GM12878 (cell line): ENCODE measurements at regions not wholly inside any gene's neighbourhood (a gene's known extent, or its start where the extent isn't known, plus 50 kb on each side); places are given as distances from the start of the nearest gene placed in this dataset.

Source experiments
- ATAC-seq: fragments of 200-7000 bp; cut with Tn5 transposase; 3 replicates; pipeline ENCODE4 v1.9.1; 2020; ENCODE audit warnings: mild to moderate bottlenecking, moderate library complexity
- BruUV-seq: library from RNA; stranded (reverse); fragments of 400-500 nt; replicated peaks from 2 replicates; lab custom pipeline; 2021; lab: Mats Ljungman, UMichigan
- CTCF ChIA-PET: fragments of 300-600 bp; sonication (Branson Sonifier 250); formaldehyde crosslinking; extraction: SDS; loops from one replicate; lab custom pipeline; 2021; ENCODE audit warnings: inconsistent platforms; lab: Yijun Ruan, JAX
- POLR2A ChIA-PET: fragments of 350-600 bp; formaldehyde crosslinking; extraction: SDS; loops from one replicate; lab custom pipeline; 2021; ENCODE audit warnings: inconsistent platforms; lab: Charles Lee
- RAD21 ChIA-PET: fragments of 300-600 bp; sonication (Branson Sonifier 250); formaldehyde crosslinking; loops from one replicate; lab custom pipeline; 2023; ENCODE audit warnings: antibody characterized with exemption; ENCODE audit not compliant: unreplicated experiment; lab: Charles Lee
- SMC1A ChIA-PET: fragments of 300-600 bp; sonication (Branson Sonifier 250); formaldehyde crosslinking; loops from one replicate; lab custom pipeline; 2023; ENCODE audit not compliant: unreplicated experiment, uncharacterized antibody; lab: Charles Lee
- DNase-seq: peaks from one replicate; pipeline ENCODE4 v3.0.0-alpha.2; 2011; ENCODE audit warnings: low read depth, low spot score
- FAIRE-seq: peaks from 3 replicates; lab custom pipeline; 2011; peaks lifted over from hg19 to GRCh38; lab: Jason Lieb, UNC
- H2AFZ ChIP-seq: 2 replicates; pipeline ENCODE4 v1.6.0; 2011; ENCODE audit warnings: low read depth, low read length, control low read depth; ENCODE audit not compliant: control insufficient read depth
- H3K27ac ChIP-seq: 2 replicates; pipeline ENCODE4 v1.5.1; 2011; ENCODE audit warnings: control low read depth; ENCODE audit not compliant: control insufficient read depth, insufficient read depth
- H3K27me3 ChIP-seq, 2 experiments: replicated peaks in 1 of 2; 2 replicates each; pipeline versions ENCODE4 v1.6.0 to v1.6.1; 2011; ENCODE audit warnings: low read length in 1 of 2; ENCODE audit not compliant: control insufficient read depth in 2 of 2, insufficient read depth in 2 of 2
- H3K36me3 ChIP-seq, 2 experiments: 2 replicates each; pipeline ENCODE4 v1.5.1; 2011; ENCODE audit warnings: low read length in 1 of 2; ENCODE audit not compliant: control insufficient read depth in 2 of 2, insufficient read depth in 2 of 2
- H3K4me1 ChIP-seq: 2 replicates; pipeline ENCODE4 v1.6.1; 2011; ENCODE audit warnings: mild to moderate bottlenecking, low read length, moderate library complexity, mixed read lengths; ENCODE audit not compliant: control insufficient read depth, insufficient read depth
- H3K4me2 ChIP-seq: 2 replicates; pipeline ENCODE4 v1.6.0; 2011; ENCODE audit warnings: control low read depth; ENCODE audit not compliant: control insufficient read depth, insufficient read depth
- H3K4me3 ChIP-seq: fragments of 200-600 bp; sonication (generic); 2 replicates; pipeline ENCODE4 v1.5.1; 2016
- H3K79me2 ChIP-seq: 2 replicates; pipeline ENCODE4 v1.6.0; 2011; ENCODE audit warnings: low read length; ENCODE audit not compliant: control insufficient read depth, insufficient read depth
- H3K9ac ChIP-seq: 2 replicates; pipeline ENCODE4 v1.8.0; 2011; ENCODE audit warnings: low read length, control low read depth, mixed read lengths; ENCODE audit not compliant: control insufficient read depth, insufficient read depth
- H3K9me3 ChIP-seq: replicated peaks from 3 replicates; pipeline ENCODE4 v1.5.1; 2011; ENCODE audit warnings: mild to moderate bottlenecking, low read length; ENCODE audit not compliant: control insufficient read depth, insufficient read depth
- H4K20me1 ChIP-seq: 2 replicates; pipeline ENCODE4 v1.6.0; 2011; ENCODE audit not compliant: control insufficient read depth, insufficient read depth
- CHD2 ChIP-seq: IDR thresholded peaks from 2 replicates; pipeline ENCODE4 v1.6.1; 2011; ENCODE audit warnings: low read depth, low read length, improper control_type of control experiment, borderline replicate concordance
- FOS ChIP-seq: IDR thresholded peaks from 3 replicates; pipeline ENCODE4 v1.6.1; 2011; ENCODE audit warnings: borderline replicate concordance; ENCODE audit not compliant: insufficient read length; ENCODE audit errors: extremely low read depth
- MAX ChIP-seq: IDR thresholded peaks from 2 replicates; pipeline ENCODE4 v1.6.1; 2012; ENCODE audit warnings: low read depth, low read length, improper control_type of control experiment
- MYC ChIP-seq: IDR thresholded peaks from 2 replicates; pipeline ENCODE4 v1.6.1; 2011; ENCODE audit warnings: mild to moderate bottlenecking, low read length, moderate library complexity, inconsistent platforms; ENCODE audit not compliant: insufficient read depth, insufficient replicate concordance, insufficient read length, severe bottlenecking
- NKRF ChIP-seq: fragments of 450-650 bp; conservative IDR thresholded peaks from 2 replicates; pipeline ENCODE4 v1.6.1; 2017; ENCODE audit warnings: mild to moderate bottlenecking, moderate library complexity
- RELA ChIP-seq: fragments of 450-650 bp; IDR thresholded peaks from 2 replicates; pipeline ENCODE4 v1.8.0; 2014; ENCODE audit warnings: borderline replicate concordance; ENCODE audit not compliant: partially characterized antibody
- SIX5 ChIP-seq: IDR thresholded peaks from 2 replicates; pipeline ENCODE4 v1.6.1; 2011; ENCODE audit warnings: mild to moderate bottlenecking, low read depth, low read length, moderate library complexity; ENCODE audit not compliant: severe bottlenecking
- ZBED1 ChIP-seq: IDR thresholded peaks from 2 replicates; pipeline ENCODE4 v1.6.1; 2016; ENCODE audit warnings: borderline replicate concordance
- ZNF687 ChIP-seq: fragments of 450-650 bp; IDR thresholded peaks from 2 replicates; pipeline ENCODE4 v1.6.1; 2017; ENCODE audit warnings: mild to moderate bottlenecking, moderate library complexity
- WGBS: methylation state at CpG from one replicate; pipeline ENCODE4 v1.1.6; 2016; ENCODE audit warnings: low lambda C conversion rate; ENCODE audit not compliant: insufficient replicate concordance, insufficient coverage; ENCODE audit errors: missing lambda C conversion rate; 5-methylcytosine and 5-hydroxymethylcytosine counted together
- in situ Hi-C: fragments of 300-500 bp; cut with MboI; formaldehyde crosslinking; loops from 9 replicates; pipeline ENCODE4 v1.14.3; 2018; ENCODE audit warnings: mixed read lengths
- intact Hi-C: fragments of 100-400 bp; cut with micrococcal nuclease; formaldehyde crosslinking; loops from one replicate; pipeline ENCODE4 v1.14.2; 2022; ENCODE audit not compliant: unreplicated experiment

- Histone ChIP-seq H3K4me1 (no peaks in the 10 kb centered on the region), H3K9me3 (no peaks in the 10 kb centered on the region), H3K4me2 (no peak overlapping the region), H3K79me2 (no peaks in the 10 kb centered on the region), H3K27me3 (no peaks in the 10 kb centered on the region), H2AFZ (no peak overlapping the region), H3K36me3 (no peaks in the 10 kb centered on the region), H3K9ac (no peak overlapping the region), H3K27ac (no peak overlapping the region), H3K4me3 (no peak overlapping the region), H4K20me1 (no peaks in the 10 kb centered on the region)
- 14% methylated on average over 2 of the region's 2 CpGs for WGBS
- in situ Hi-C loops (no loop called here), intact Hi-C loops (no loop called here)
- FAIRE-seq (no peak), ATAC-seq (no peak), DNase-seq (no peak)
- BruUV-seq: no TSS peak
- POLR2A ChIA-PET: no interaction called here
- no peak for TF ChIP-seq ZNF687
- TF ChIP-seq NKRF: no peak
- TF ChIP-seq MAX: no peak
- TF ChIP-seq MYC: no peak
- TF ChIP-seq SIX5: no peak
- TF ChIP-seq RELA: no peak
- no peak for TF ChIP-seq ZBED1
- TF ChIP-seq CHD2: no peak
- TF ChIP-seq FOS: no peak
- RAD21 ChIA-PET: no interaction called here
- CTCF ChIA-PET: no interaction called here
- SMC1A ChIA-PET: no interaction called here
Observed at GRCh38 chr14:25759256-25759655, 709.3 kb upstream of the STXBP6 start.
